Stimulated activated CD4-positive, alpha-beta T cell treated with anti-CD3 and anti-CD28 coated beads, TNF-alpha, amount 100 ng/mL, for 24 hours (primary cell): ENCODE measurements at regions not wholly inside any gene's neighbourhood (a gene's known extent, or its start where the extent isn't known, plus 50 kb on each side); places are given as distances from the start of the nearest gene placed in this dataset.

Experiments
- DNase-seq, 3 experiments: peaks; one replicate each; pipeline ENCODE4 v3.0.0-alpha.2; 2020; ENCODE audit warnings: low read depth in 3 of 3

DNA sequence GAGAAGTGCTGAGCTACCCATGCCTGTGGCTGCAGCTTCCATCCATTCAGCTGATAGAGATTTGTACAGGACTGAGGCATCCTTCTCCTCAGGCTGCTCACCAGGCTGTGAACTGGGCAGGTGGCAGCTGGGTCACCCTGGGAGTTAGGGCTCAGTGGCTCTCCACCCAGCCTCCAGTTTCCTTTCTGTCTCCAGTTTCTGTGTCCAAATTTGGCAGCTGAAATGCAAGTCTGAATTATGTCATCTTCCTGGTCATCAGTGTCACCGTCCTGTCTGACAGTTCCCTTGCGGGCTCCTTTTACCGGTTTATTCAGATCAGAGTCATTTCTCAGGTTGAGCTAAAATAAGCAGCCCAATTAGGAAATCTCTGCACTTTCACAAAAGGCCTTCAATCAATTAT, 93.3 kb downstream of the EDN1 start:
- no peak for DNase-seq

DNA sequence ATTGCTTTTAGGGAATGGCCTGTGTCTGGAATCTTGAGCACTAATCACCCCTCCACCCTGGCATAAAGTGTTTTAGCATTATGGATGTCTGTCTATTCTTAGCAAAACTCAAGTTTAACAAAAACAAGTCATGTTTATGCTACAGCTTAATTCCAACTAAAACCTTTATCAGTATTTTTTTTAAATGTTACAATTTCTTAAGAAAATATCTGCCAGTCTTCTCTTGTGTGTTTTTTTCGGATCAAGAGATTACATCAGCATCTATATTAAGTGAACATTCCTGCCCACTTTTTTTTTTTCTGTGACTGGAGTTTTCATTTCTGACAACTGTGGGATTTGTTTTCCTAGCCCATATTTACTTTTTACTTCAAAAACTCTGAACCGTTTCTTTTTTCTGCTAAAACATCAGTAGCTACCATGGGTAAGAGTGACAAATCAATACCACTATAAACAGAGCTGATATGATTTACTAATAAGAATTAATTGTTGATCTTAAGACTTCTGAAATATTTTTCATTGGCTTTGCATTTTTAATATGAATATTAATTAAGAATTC, 94.3 kb downstream of the EDN1 start:
- DNase-seq: no peak

DNA sequence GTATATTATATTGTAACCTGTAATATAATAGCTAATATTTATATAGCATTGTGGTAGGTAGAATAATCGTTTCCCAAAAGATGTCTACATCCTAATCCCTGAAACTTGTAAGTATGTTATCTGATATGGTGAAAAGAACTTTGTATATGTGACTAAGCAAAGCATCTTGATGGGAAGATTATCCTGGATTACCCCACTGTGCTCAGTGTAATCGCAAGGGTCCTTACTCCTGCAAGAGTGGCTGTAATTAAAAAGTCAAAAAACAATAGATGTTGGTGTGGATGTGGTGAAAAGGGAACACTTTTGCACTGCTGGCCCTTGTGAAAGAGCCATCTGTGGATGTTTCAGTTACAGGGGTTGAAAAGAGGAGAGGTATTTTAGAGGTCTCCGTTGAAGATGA, 95.2 kb downstream of the EDN1 start:
- no peak for DNase-seq

DNA sequence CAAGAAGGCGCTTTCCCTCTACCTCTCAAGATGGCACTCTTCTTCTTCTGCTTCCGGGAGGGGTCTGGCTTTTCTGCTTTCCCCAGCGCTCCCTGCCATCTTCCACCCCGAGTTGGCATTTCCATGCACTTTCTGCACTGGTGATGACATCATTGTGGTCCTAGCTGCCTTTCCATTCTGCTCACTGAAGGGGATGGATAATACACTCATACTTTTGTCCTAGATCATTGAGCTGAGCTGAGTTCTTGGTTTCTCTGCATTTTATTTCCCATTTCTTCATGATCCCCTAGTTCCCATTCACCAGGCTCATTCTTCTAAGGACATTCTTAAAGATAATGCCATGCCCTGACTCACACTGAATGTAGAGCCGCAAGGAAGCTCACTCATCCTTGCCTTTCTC, 96.7 kb downstream of the EDN1 start:
- DNase-seq: no peak

DNA sequence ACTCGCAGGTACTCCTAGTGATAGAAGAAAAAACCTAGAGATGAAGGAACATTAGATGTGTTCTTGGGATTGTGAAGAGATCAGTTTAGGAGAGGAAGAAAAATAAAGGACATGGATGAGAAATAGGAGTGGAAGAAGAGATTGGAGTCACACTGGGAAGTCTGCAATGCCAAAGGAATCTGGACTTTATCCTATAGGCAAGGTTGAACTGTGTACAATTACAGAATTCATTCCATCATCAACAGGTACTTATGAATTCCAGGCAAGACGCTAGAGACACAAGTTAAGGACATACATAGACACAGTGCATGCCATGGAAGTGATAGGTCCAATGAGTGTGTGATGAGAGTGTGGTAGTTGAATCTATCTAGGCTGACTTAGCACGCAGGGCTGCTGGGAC, 101.3 kb downstream of the EDN1 start:
- DNase-seq: no peak

DNA sequence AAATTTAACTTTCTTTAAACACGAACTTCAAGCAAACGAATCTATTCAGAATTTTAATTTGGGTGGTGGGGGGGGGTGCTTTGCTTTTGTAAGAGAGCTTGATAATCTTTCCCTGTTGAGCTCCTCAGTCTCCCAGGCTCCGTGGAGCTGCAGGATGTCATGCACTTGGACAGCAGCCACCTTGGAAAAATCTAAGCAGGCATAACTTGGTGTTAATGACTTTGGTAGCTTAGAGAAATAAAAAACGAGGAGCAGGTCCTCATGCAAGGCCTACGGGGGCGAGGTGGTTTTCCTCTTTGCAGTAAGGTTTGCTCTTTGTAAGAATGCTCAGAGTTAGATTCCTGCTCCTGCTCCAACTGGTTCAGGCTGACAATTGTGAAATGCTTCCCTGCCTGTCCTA, 102.3 kb downstream of the EDN1 start:
- no peak for DNase-seq

DNA sequence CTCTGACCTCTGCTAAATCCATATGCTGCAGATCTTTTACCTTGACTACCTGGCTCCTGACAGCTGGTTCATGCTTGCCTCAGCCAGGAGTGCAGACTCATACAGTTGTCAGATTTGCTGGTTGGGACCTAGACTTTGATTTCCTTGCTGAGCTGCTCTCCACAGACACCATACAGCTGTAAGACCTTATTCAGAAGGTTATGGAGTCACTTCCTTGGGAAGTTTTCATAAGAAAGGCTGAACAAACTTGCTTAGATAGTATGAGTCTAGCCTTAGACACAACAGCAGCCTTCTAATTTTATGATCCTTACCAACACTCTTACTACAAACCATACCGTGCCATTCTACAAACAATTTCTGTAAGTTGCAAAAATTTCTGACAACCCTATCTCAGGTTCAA, 102.9 kb downstream of the EDN1 start:
- DNase-seq: no peak

DNA sequence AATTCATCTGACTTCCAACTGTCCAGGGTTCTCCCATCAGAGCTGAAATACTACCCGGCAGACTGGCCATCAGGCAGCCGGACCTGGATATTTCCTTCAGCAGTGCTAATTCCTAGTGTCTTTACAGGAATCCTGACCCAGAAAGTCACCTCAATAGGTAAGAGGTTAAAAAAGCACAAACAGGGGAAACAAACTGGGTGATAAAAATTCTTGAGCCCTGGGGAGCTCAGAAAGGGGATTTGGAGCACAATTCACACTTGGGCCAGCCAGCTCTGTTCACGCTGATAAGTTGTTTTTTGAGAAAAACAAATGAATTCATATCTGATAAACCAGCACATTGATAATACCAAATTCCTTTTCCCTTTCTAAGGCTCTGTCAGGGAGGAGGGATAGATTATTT, 104.0 kb downstream of the EDN1 start:
- no peak for DNase-seq

DNA sequence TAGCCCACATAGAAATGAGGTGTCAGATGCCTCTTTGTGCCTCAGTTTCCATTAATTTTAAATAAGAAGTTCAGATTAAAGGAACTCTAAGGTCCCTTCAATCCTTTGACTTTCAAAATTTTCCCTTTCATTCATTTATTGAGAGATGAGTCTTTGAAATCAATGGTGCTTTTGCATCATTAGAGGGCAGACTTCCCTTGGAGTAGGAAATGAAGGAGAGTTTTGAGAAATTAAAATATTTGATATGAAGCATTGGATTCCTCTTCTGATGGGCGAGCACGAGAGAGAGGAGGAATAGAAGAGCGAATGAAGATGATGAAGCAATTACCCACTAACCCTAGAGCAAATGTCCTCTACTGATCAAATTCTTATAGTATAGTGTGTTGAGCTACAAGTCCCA, 105.7 kb downstream of the EDN1 start:
- no peak for DNase-seq

DNA sequence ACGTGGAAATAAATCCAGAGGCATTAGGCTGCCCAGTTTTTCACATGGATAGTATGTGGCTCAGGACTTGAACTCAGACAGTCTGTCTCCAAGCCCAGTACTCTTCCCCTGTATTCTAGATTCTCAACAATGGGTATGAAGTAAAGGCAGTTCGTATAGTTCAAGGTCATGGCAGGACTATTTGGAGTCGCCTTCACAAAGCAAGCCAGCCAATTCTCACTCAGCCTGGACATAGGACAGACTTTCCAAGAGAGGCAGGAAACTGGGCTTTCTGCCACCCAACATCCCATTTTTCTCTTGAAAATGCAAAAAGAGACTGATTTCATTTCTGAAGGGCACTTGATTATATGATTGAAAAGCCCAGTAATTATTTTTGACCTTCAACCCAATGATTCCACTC, 111.0 kb downstream of the EDN1 start:
- DNase-seq: no peak

DNA sequence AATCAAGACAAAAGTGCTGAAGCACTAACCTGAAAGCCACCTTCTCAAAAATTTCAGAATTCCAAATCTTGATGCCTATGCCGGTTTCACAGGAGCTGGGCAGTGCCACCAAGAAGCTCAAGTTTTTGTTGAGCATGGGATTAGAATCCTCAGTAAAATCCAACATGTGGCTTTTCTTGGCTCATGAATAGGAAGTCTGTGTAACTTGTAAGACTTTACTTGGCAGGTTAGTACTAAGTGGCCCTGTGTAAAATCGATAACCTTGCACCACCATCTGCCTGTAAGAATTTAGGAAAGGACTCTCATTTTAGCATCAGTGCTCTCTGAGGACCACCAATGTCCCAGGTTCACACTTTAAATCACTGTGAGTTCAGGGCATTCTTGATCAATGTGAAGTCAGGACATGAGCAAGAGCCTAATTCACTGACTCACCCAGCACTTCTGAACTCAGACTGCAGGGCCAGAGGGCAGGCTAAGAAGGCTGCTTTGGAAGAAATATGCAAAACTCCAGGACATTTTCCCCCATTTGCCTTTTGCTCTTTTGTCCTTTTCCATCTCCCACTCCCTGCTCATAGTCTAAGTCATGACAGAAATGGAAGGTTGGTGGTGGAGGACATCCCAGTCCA, 113.2 kb downstream of the EDN1 start:
- DNase-seq: no peak

DNA sequence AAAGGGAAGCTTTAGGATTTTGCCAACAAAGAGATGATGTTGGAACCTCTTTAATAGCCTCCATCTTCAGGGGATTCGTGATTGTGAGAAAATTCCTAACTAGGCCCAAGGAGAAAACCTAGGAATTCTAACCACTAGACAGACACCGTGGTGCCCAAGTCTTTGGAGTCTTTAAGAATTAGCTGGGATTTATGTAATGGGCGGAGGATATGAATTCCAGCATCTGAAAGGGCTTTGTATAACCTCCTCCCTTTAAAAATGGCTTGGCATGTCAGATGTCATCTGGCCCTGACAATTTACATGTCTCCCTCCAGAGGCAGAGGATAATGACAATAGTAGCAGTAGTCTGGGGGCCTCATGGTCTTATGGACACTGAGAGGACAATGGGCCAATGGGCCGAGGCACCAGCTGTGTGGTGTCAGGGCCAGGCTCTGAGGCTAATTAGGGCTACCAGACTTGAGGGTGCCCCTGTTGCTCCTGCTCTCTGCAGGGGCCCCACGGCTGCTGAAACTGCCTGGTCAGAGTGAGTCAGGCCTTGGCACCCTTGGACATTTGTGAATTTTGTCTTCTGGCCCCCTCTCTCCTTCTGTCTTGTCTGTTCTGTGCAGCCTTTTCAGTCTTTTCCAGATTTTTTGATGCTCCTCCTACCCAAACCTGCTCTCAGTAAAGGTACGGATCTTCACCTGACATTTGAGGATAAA, 113.9 kb downstream of the EDN1 start:
- no peak for DNase-seq

DNA sequence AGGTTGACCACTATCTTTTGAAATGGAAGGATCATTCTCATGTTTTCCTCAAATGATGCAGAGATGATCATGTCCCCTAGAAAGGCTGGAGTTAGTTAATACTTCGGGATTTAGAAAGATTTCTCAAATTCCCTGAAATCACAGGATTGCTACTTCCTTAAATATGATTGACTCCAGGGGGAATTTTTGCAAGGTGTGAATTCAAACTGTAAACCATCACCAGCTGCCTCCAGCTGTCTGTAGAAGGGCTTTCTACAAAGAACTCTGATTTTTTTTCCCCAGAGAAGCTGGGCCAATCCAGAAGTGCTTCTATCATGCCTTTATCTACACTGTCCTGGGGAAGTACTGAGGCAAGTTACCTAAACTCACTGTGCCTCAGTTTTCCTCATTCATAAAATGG, 114.5 kb downstream of the EDN1 start:
- no peak for DNase-seq

DNA sequence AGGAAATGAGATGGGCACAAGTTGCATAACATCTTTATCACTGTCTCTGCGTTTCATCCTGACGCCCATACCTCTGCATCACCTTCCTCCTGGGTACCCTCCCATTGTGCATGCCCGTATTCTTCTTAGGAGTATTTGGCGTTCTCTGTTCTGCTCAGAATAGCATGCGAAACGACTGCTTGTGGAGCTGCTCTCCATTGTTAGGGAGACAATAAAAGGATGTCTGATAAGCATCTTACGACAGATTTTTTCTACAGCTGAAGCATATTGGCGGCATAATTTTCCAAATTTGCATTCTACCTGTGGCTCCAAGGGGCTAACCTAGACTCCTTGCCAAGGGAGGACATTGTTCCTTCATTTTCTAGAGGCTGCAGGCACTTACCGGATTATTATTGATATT, 118.6 kb downstream of the EDN1 start:
- DNase-seq: no peak

DNA sequence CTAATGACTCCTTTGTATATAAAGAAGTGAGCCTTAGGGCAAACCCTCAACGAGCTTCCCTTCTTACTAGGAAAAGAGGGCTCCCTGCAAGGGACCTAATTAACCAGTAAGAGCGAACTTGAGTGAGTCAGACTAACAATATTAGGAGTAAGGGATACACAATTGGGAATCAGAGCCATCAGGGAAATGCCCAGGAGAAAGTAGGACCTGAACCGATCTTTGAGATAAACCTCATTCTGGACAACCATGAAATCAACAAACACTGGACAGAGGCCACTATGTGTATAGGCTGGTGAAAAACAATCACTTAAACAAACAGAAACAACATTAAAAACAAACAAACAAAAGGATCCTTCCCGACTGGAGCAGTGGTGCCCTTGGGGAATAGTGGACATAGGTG, 120.8 kb downstream of the EDN1 start:
- no peak for DNase-seq

DNA sequence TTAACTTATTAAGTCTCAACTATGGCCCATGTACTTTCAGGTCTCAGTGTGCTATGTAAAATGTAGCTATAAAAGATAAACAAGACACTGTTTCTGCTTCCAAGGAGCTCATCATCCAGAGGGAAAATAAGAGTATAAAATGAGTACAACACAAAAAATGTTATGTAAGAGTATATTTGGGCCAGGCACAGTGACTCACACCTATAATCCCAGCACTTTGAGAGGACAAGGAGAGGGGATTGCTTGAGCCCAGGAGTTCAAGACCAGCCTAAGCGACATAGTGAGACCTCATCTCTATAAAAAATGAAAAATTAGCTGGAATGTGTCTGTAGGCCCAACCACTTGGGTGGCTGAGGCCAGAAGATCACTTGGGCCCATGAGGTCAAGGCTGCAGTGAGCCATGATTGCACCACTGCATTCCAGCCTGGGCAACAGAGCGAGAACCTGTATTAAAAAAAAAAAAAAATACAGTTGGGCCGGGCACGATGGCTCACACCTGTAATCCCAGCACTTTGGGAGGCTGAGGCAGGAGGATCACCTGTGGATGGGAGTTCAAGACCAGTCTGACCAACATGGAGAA, 124.0 kb downstream of the EDN1 start:
- no peak for DNase-seq

DNA sequence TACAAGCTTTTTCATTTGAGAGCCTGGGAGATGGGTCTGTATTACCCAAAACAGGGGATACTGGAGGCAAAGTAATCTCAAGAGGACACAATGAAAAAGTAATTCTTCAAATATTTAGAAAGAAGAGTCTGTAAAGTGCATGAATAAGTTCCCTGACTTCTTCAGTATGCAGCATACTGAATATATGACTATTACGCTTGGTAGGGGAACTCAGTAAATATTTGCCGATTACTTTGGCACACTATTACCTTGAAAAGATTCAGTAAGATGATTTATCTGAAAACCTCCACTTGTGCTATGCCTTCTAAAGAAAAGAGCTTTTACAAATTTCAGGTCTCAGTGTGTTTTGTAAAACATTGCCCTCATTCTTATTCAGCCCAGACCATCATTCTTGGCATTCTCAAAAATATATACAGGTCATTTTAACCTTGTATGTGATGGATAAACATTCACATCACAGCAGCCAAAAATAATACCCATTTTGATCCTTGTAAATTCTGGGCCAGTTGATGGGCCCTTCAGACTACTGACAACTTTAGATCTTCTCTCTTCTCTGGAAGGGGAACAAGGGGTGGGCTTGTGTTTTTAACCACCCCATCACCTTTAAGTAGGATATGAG, 125.9 kb downstream of the EDN1 start:
- DNase-seq: no peak

DNA sequence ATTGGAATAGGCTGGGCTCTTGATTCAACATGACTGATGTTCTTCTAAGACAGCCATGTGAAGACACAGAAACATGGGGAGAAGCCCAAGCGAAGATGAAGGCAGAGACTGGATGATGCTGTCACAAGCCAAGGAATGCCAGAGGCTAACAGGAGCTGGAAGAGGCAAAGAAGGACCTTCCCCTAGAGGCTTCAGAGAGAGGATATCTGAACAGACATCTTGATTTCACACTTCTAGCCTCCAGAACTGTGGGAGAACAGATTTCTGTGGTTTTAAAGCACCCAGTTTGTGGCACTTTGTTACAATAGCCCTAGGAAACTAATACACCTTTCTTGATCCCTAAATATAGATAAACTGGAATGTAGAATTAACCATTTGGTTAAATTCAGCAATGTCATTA, 127.0 kb downstream of the EDN1 start:
- no peak for DNase-seq

DNA sequence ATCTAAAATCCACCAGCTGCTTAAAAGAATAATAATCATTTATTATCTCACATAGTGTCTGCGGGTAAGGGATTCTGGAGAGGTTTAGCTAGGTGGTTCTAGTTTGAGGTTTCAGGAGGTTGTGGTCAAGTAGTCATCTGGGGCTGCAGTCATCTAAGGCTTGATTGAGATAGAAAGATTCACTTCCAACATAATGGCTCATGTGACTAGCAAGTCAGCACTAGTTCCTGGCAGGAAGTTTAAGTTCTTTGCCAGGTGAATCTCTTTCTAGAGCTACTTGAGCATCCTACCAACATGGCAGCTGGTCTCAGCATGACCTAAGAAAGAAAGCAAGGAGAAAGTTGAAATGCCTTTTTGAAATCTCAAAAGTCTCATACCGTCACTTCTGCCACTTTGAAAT, 128.8 kb downstream of the EDN1 start:
- no peak for DNase-seq

DNA sequence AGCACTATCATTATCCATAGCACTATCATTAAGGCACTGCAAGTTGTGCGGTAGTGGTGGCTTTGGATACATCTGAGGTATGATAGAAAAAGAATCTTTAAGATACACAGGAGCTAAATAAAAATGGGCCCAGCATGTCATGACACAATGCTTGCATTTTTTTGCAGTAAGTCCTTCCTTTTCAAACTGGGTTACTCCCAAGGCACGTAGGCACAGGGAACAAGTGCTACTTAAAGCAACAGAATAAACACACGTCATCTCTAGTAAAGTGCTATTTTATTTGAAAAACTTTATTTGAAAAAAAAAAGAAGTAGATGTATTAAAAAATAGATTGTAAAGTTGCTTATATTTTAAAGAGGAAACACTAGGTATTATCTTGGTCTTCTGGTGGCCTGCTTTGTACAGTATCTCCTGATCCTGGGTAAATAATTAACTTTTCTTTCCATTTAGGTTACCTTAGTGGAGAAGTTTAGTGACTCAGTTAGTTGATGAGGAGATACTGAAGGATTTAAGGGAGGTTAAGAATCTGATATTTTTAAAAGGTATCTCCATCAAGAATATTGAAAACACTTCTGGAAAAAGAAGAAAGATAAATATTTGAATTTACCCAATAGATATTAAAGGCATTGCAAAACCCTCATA, 129.6 kb downstream of the EDN1 start:
- DNase-seq: no peak

DNA sequence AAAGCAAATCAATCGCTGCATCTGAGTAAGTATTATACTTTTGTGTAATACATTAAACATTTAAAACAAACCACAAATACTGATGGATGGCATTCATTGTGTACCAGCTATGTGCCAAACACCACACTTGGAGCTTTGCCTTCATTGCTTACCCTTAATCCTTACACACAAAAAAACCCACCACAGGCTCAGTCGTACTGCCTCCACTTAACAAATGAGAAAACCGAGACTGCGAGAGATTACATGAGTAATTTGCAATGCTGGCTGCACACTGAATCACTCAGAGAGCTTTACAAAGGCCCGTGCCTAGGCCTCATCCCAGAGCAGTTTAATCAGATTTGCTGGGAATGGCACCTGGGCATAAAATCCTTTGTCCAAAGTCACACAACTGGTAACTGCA, 130.5 kb downstream of the EDN1 start:
- no peak for DNase-seq

DNA sequence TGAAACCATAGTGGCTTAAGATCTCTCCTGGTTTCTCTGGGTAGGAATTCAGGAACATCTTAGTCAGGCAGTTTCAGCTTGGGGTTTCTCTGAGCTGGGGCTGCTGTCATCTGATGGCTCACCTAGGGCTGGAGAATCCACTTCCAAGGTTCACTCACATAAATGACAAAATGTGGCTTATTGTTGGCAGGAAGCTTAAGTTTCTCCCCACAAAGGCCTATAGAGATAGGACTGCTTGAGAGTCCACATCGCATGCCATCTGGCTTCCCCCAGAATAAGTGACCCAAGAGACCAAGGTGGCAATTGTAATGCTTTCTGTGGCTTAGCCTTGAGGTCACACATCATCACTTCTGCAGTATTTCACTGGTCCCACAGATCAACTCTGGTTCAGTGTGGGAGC, 131.4 kb downstream of the EDN1 start:
- no peak for DNase-seq
